Thyroid gland (tissue), 4 donors: ENCODE measurements at regions not wholly inside any gene's neighbourhood (a gene's known extent, or its start where the extent isn't known, plus 50 kb on each side); places are given as distances from the start of the nearest gene placed in this dataset.

Experiments
- CTCF ChIP-seq, 6 experiments: fragments of 200-600 bp in 3 of 6; fragments of 450-650 bp in 3 of 6; sonication (generic) in 3 of 6; IDR thresholded peaks; one replicate each; pipeline ENCODE4 v1.5.1; 2016 to 2019; ENCODE audit warnings: antibody characterized with exemption in 6 of 6, mild to moderate bottlenecking in 2 of 6, inconsistent platforms in 1 of 6, moderate library complexity in 1 of 6
- POLR2A ChIP-seq, 2 donors: fragments of 450-650 bp; IDR thresholded peaks; one replicate each; pipeline ENCODE4 v1.6.1; 2017; ENCODE audit warnings: antibody characterized with exemption in 2 of 2, mild to moderate bottlenecking in 2 of 2, moderate library complexity in 1 of 2

- no peak for TF ChIP-seq CTCF (IDR thresholded peaks at IDR 0.05)
- no peak for TF ChIP-seq POLR2A (IDR thresholded peaks at IDR 0.05)
These were observed 80.8 kb upstream of the STMND1 start for GRCh38 chr6:17020889-17021538.
